Hepatocyte (in vitro differentiated cells): ENCODE measurements at regions not wholly inside any gene's neighbourhood (a gene's known extent, or its start where the extent isn't known, plus 50 kb on each side); places are given as distances from the start of the nearest gene placed in this dataset.
A peak's percentile ranks its signal among the peaks of the same experiment; 100 is the strongest.
"Not testable (repeated sequence)": the region's sequence is repeated elsewhere in the genome, so short reads cannot be mapped to it uniquely, and the experiment has no call there.

Experiments used
- DNase-seq: peaks from one replicate; pipeline ENCODE4 v3.0.0-alpha.2; 2016; ENCODE audit warnings: low spot score
- H2AFZ ChIP-seq: fragments of 200-600 bp; sonication (generic); 2 replicates; pipeline ENCODE4 v1.6.0; 2016; ENCODE audit warnings: antibody characterized with exemption, mild to moderate bottlenecking
- H3K27ac ChIP-seq: fragments of 200-600 bp; sonication (generic); 2 replicates; pipeline ENCODE4 v1.5.1; 2016; ENCODE audit warnings: mild to moderate bottlenecking
- H3K27me3 ChIP-seq: fragments of 200-600 bp; sonication (generic); 2 replicates; pipeline ENCODE4 v1.6.1; 2016
- H3K36me3 ChIP-seq: fragments of 200-600 bp; sonication (generic); replicated peaks from 2 replicates; pipeline ENCODE4 v1.5.1; 2016; ENCODE audit warnings: low read depth; ENCODE audit not compliant: insufficient read depth
- H3K4me1 ChIP-seq: fragments of 200-600 bp; sonication (generic); 2 replicates; pipeline ENCODE4 v1.5.1; 2016; ENCODE audit warnings: mild to moderate bottlenecking, moderate library complexity; ENCODE audit not compliant: insufficient read depth
- H3K4me2 ChIP-seq: fragments of 200-600 bp; sonication (generic); 2 replicates; pipeline ENCODE4 v1.6.0; 2016
- H3K4me3 ChIP-seq: fragments of 200-600 bp; sonication (generic); 2 replicates; pipeline ENCODE4 v1.5.1; 2016; ENCODE audit warnings: mild to moderate bottlenecking
- H3K79me2 ChIP-seq: fragments of 200-600 bp; sonication (generic); 2 replicates; pipeline ENCODE4 v1.6.0; 2017; ENCODE audit warnings: mild to moderate bottlenecking
- H3K9me2 ChIP-seq: fragments of 200-600 bp; sonication (generic); replicated peaks from 2 replicates; pipeline ENCODE4 v1.6.0; 2017; ENCODE audit warnings: mild to moderate bottlenecking; ENCODE audit not compliant: insufficient read depth
- H3K9me3 ChIP-seq: fragments of 200-600 bp; sonication (generic); 2 replicates; pipeline ENCODE4 v1.5.1; 2016; ENCODE audit warnings: low read depth, mild to moderate bottlenecking
- H4K20me1 ChIP-seq: fragments of 200-600 bp; sonication (generic); 2 replicates; pipeline ENCODE4 v1.6.0; 2016; ENCODE audit warnings: mild to moderate bottlenecking; ENCODE audit not compliant: insufficient read depth, poor library complexity, severe bottlenecking
- EZH2 ChIP-seq: fragments of 200-600 bp; sonication (generic); IDR thresholded peaks from 2 replicates; pipeline ENCODE4 v1.6.1; 2016; ENCODE audit warnings: antibody characterized with exemption, mild to moderate bottlenecking, borderline replicate concordance
- EZH2phosphoT487 ChIP-seq: fragments of 200-600 bp; sonication (generic); IDR thresholded peaks from one replicate; pipeline ENCODE4 v1.6.1; 2018; ENCODE audit warnings: antibody characterized with exemption, mild to moderate bottlenecking, low read depth, moderate library complexity; ENCODE audit not compliant: unreplicated experiment, severe bottlenecking
- WGBS: methylation state at CpG from one replicate; pipeline ENCODE4 v1.1.6; 2016; ENCODE audit warnings: low lambda C conversion rate; ENCODE audit errors: missing lambda C conversion rate; 5-methylcytosine and 5-hydroxymethylcytosine counted together
- TF ChIP-seq, protein P1 (sequence below): fragments of 200-600 bp; sonication (generic); IDR thresholded peaks from 2 replicates; pipeline ENCODE4 v1.5.1; 2016; ENCODE audit warnings: antibody characterized with exemption, mild to moderate bottlenecking; ENCODE audit not compliant: poor library complexity

DNA sequence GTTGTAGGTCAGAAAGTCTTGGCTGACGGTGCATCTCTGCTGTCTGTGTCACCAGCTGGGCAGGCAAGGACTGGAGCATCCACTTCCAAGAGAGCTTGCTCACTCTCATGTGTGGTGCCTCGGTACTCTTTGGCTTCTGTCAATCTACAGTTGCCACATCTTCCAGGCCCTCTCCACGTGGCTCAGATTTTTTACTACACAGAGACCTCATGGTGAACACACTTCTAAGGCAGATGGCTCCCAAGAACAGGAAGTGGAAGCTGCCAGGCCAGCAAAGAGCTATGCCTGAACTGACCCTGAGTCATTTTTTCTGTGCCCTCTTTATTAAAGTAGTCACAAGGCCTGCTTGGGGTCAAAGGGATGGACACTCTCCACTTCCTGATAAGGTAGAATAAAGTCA lies 351.5 kb upstream of the AUTS2 start:
- TF ChIP-seq EZH2 = no peak
- TF ChIP-seq, protein P1, sequence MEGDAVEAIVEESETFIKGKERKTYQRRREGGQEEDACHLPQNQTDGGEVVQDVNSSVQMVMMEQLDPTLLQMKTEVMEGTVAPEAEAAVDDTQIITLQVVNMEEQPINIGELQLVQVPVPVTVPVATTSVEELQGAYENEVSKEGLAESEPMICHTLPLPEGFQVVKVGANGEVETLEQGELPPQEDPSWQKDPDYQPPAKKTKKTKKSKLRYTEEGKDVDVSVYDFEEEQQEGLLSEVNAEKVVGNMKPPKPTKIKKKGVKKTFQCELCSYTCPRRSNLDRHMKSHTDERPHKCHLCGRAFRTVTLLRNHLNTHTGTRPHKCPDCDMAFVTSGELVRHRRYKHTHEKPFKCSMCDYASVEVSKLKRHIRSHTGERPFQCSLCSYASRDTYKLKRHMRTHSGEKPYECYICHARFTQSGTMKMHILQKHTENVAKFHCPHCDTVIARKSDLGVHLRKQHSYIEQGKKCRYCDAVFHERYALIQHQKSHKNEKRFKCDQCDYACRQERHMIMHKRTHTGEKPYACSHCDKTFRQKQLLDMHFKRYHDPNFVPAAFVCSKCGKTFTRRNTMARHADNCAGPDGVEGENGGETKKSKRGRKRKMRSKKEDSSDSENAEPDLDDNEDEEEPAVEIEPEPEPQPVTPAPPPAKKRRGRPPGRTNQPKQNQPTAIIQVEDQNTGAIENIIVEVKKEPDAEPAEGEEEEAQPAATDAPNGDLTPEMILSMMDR = no peak
- TF ChIP-seq EZH2phosphoT487 = no peak
- no peaks in the 10 kb centered on the region for H3K36me3 ChIP-seq
- no peaks in the 10 kb centered on the region for H3K9me2 ChIP-seq
- DNase-seq = no peak
- 73% methylated on average over 3 of the region's 3 CpGs for WGBS
- no peaks in the 10 kb centered on the region for H4K20me1 ChIP-seq
- H3K9me3 ChIP-seq = no peaks in the 10 kb centered on the region
- H3K27me3 ChIP-seq = no peaks in the 10 kb centered on the region
- no peak overlapping the region for H2AFZ ChIP-seq
- H3K4me1 ChIP-seq = no peaks in the 10 kb centered on the region
- no peak overlapping the region for H3K4me2 ChIP-seq
- no peaks in the 10 kb centered on the region for H3K79me2 ChIP-seq
- H3K27ac ChIP-seq = no peak overlapping the region
- H3K4me3 ChIP-seq = no peak overlapping the region

DNA sequence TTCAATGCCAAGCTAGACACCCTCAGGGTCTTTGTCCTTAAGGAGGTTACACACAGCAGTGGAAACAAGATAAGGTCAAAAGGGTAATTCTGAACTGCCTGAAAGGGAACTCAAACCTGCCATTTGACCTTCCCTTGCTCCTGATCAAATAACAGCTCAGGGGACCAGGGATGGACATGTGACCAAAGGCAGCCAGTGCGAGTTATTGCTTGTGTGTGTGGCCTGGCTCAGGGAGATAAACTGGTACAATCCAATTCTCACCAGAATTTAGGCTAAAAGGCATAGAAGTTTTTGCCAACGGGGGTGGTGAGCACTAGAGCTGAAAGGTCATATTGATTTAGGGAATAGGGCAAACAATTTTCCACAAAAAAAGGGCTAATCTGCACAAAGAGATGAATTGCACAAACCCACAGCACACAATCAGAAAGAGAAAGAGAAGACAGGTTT lies 349.9 kb upstream of the AUTS2 start:
- H3K4me1 ChIP-seq, H3K4me3 ChIP-seq, H3K4me2 ChIP-seq, H3K9me3 ChIP-seq, H3K36me3 ChIP-seq, H3K79me2 ChIP-seq, H4K20me1 ChIP-seq, H3K27me3 ChIP-seq, H3K27ac ChIP-seq, H2AFZ ChIP-seq, H3K9me2 ChIP-seq: not testable (repeated sequence)
- DNase-seq = peak; percentile 23
- 30% methylated on average over 2 of the region's 2 CpGs for WGBS

DNA sequence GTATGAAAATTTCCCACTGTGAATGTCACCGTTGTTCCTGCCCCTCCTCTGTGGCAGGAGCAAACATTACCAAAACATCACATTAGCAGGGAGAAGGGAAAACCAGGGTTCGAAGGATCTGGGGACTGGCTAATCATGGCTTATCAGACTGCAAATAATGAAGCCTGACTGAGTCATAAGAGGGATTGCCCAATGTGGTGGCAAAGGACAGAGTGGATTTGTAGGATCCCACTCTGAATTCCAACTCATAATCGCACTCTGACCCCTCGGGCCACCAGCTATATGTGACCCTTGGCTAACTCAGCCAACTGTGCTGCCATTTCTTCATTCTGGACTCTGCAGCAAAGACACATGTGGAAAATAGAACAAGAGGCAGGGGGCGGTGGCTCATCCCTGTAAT lies 347.3 kb upstream of the AUTS2 start:
- Histone ChIP-seq H3K79me2 (no peaks in the 10 kb centered on the region), H3K27ac (no peak overlapping the region), H3K4me3 (no peak overlapping the region), H3K4me1 (no peaks in the 10 kb centered on the region), H3K36me3 (no peaks in the 10 kb centered on the region), H3K27me3 (no peaks in the 10 kb centered on the region), H4K20me1 (no peaks in the 10 kb centered on the region), H3K9me2 (no peaks in the 10 kb centered on the region), H3K4me2 (no peak overlapping the region), H2AFZ (no peak overlapping the region), H3K9me3 (no peaks in the 10 kb centered on the region)
- 86% methylated on average over 5 of the region's 5 CpGs for WGBS
- DNase-seq = no peak
- TF ChIP-seq, protein P1 = no peak
- TF ChIP-seq EZH2 = no peak
- no peak for TF ChIP-seq EZH2phosphoT487

DNA sequence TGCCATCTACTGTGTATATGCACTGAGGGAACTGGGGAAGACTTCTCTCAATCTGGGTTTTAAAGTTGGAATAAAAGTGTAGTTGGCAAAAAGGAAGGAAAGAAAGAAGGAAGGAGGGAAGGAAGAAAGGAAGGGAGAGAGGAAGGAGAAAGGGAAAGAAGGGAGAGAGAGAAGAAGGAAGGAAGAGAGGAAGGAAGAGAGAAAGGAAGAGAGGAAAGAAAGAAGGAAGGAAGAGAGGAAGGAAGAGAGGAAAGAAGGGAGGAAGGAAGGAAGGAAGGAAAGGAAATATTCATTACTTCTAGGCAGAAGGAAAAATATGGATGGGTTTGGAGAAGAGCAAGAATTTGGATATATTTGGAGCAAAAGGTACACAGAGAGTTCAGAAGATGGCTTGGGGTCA lies 343.6 kb upstream of the AUTS2 start:
- Histone ChIP-seq H3K4me3 (no peak overlapping the region), H3K9me3 (no peaks in the 10 kb centered on the region), H3K79me2 (no peaks in the 10 kb centered on the region), H2AFZ (no peak overlapping the region), H3K4me2 (no peak overlapping the region), H4K20me1 (no peaks in the 10 kb centered on the region), H3K27me3 (no peaks in the 10 kb centered on the region), H3K36me3 (no peaks in the 10 kb centered on the region), H3K9me2 (no peaks in the 10 kb centered on the region), H3K27ac (no peak overlapping the region), H3K4me1 (no peaks in the 10 kb centered on the region)
- TF ChIP-seq, protein P1 = no peak
- no peak for TF ChIP-seq EZH2
- no peak for TF ChIP-seq EZH2phosphoT487
- no peak for DNase-seq
